ENCODE measurements at regions not wholly inside any gene's neighbourhood (a gene's known extent, or its start where the extent isn't known, plus 50 kb on each side); places are given as distances from the start of the nearest gene placed in this dataset.

DNA sequence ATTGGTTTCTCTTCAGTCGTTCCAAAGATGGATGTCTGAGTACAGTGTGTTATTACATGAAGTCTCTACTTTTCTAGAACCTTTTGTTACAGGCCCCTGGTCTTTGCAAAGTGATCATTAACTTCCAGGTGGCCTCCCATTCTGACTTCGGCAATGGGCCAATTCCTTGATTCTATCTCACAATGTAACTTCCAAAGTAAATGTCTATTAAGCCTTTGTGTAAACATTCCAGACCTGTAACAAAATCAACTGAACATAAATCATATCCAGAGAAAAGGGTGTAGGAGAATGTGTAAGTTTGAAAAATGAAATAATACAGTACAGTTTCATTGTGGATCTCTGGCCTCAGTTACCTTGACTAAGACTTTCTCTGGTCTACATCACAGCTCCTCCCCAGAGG is 187.8 kb upstream of the JAG1 start:
- peak in 1 of 2 donors; percentile 56 for DNase-seq (ENCODE audit: low read depth in 2 of 2)

DNA sequence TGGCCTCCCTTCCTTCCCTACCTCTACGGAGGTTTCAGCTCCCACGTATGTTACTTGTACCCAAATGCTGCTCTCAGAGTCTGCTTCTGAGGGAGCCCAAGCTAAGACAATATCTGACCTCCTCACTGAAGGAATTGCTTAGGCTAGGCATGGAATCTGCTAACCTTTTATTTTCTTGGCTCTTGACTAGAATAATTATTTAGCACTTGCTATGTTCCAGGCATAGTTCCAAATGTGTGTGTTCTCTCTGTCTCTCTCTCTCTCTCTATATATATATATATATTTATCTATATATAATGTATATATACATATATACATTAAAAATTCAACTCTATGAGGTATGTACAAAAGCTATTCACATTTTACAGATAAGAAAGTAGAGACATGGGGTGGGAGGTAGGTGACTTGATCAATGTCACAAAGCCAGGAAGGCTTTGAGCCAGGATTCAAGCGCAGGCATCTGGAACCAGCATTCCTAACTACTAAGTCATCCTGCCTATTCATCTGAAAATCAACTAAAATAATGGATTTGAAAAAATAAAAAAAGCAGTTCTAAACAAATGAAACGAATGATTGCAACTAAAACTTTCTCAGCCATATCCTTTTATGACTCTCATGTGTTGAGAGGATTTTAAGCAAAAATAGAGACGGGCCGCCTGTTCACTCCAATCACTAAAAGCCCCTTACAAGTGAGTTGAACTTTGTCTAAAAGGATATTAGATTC is 189.7 kb upstream of the JAG1 start:
- DNase-seq (ENCODE audit: low read depth in 2 of 2) = peak; percentile 76 to 89

DNA sequence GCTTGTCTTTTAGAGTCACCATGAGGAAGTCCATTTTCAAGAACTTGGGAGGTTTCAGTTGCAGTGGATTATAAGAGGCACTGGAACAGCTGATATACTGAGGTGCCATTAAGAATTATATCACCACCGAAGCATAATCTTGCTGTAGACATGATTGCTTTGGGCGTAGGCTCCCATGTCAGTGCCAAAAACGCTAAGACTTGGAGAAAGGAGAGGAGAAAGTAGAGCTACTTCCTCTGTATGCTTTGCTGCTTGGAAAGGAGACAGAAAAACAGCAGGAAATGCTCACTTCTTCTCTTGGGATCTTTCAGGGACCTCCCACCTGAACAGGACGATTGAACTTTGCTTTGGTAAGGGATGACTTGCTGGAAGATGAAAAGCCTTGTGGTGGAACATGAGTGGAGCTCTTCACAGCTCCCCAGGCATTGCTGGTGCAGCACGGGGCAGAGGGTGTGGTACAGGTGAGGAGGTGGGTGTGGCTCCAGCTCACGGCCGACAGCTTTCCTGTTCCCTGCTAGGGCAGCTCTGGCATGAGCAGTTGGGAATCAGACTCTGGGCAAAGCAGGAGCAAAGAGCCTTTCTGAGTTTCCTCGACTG is 190.4 kb upstream of the JAG1 start:
- DNase-seq (ENCODE audit: low read depth in 2 of 2) = no peak

DNA sequence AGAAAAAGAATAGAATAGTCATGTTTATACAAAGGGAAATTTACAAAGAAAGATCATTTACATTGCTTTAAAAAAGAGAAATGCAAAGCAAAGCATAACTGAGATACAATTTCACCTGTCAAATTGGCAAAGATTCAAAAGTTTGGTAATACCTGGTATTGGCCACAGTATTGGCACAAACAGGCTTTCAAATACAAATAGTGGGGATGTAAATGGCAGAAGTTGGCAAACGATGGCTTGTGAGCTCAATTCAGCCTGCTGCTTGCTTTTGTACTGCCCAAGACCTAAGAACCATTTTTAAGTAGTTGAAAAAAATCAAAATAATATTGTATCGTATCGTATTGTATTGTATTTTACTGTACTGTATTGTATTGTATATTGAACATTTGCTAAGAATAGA is 194.5 kb upstream of the JAG1 start:
- DNase-seq (ENCODE audit: low read depth in 2 of 2) = no peak

DNA sequence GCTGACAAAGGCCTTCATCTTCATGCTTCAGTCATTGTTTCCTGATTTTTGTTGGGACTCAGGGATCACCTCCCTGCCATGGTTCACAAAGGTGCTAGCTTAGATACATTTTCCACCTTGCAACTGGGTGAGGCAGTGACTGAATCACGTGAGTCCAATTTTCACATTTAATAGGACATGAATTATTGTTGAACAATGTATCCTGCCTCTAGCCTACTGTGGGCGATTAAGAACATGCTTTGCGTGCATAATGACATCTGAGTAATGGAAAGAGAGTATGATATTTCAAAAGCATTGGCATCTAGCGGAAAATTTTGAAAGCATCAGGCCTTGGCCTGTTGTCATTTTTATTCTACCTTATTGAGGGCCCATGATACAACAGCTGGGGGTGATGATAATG is 199.2 kb upstream of the JAG1 start:
- DNase-seq (ENCODE audit: low read depth in 2 of 2) = no peak

DNA sequence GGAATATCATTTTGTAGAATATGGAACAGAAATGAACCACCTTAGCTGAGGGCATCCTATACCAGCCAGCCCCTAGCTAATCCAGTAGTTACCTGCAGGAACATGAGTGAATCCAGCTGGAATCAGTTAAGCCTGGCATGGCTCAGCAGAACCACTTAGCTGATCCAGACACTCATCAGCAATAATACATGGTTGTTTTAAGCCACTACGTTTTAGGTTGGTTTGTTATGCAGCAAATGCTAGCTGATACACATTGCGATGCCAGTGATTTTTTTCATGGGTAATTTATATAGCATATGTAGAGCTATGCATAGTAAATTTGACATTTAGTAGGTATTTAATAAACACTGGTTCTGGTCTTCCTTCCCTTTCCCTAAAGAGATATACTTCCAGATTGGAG is 201.9 kb upstream of the JAG1 start:
- no peak for DNase-seq (ENCODE audit: low read depth in 2 of 2)

DNA sequence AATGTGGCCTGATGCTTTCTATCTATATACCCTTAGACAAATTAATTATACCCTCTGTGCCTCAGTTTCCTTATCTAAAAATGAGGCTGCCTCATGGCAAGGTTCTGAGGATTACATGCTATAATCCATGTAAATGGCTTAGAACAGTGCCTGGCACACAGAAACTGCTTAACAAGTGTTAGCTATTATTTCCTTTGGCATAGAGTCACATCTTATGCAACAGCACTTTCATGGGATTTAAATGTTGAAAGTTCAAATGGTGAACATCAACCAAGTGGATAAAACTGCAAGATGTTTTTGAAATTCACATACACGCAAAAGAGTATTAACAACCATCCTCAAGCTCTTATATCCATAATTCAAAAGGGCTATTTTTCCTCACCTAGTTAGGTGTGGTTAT is 202.8 kb upstream of the JAG1 start:
- no peak for DNase-seq (ENCODE audit: low read depth in 2 of 2)

DNA sequence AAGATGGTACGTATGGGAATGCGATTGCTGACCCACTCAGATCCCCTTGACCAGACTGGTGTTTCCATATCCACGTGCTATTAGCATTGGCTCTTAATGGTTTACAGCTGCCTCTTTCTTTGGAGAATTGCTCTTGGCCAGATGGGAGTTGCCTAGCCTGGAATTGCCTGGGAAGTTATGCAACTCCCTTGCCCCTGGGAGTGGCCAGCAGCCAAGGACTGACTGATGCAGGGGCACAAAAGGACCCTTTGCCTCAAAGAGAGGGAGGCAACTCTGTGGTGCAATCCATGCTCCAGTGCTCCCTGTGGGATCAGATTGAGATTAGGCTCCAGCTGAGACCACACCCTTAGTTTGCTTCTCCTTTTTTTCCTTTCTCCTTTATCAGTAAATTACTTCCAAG is 203.5 kb upstream of the JAG1 start:
- DNase-seq (ENCODE audit: low read depth in 2 of 2) = no peak

DNA sequence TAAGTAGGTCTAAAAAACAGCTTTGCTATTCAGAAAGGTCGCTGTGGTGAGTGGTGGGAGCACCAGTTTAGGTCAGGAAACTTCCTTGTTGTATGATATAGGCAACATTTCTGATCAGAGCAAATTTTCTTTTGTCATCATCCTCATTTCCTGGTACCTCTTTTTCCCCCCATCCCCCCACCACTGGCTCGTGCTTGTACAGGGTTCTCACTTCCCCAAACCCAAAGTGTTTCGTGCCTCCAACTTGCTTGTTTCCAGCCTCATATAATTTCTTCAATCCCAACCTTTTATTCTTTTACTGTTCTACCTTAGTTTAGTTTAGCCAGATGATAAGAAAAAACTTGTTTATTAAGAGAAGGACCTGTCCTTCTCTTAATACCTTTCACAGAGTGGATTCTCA is 209.4 kb upstream of the JAG1 start:
- DNase-seq (ENCODE audit: low read depth in 2 of 2) = no peak

DNA sequence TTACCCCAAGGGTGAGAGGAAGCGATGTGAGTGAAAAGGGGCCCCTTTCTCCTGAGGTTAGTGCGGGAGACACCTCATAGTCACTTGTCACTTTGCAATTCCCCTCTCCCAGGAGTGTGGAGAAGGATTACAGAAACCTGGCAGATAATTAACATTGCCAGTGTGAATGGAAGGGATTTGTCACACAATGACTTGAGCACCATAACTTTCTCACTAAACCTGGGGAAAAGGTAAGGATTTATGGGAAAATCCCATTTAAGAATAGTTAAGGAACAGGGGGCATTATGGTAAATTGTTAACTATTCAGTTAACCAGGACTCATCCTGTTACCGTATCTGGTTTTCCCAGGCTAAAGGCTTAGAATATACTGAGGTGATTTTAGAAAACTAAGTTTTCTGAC is 219.5 kb upstream of the JAG1 start:
- no peak for DNase-seq (ENCODE audit: low read depth in 2 of 2)

DNA sequence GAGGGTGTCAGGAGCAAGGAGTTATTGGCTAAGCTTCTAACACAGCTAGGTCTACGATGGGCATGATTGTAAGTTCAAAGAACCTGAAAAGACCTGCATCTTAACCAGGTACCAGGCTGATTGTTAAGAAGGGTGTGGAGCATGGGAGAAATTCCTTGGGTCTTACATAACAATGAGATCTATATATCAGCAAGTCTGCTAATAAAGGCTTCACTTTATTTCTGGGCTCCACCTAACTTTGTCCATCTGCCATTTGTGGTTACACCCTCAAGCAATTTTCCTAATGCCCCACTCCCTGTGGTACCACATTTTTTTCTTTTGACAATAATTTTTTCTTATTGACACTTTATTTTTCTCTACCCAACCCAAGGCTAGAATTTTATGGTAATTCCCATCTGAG is 223.5 kb upstream of the JAG1 start:
- no peak for DNase-seq (ENCODE audit: low read depth in 2 of 2)

DNA sequence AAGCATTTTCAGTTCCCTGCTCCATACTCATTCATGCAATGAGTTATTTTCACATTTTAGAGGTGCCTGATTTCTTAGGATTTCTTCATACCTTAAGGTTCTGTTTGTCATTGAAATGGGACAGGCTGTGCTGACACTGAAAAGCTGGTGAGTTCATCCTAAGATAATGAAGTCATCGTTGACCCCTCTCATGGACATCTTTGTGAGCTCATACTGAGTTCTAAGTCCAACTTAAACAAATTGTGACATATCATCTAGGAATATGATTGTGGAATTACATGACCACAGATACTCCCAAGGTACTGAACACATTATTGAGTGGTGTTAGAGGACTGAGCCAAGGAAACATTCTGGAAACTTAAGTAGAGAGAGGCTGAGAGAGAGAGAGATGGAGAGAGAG is 224.8 kb upstream of the JAG1 start:
- no peak for DNase-seq (ENCODE audit: low read depth in 2 of 2)

DNA sequence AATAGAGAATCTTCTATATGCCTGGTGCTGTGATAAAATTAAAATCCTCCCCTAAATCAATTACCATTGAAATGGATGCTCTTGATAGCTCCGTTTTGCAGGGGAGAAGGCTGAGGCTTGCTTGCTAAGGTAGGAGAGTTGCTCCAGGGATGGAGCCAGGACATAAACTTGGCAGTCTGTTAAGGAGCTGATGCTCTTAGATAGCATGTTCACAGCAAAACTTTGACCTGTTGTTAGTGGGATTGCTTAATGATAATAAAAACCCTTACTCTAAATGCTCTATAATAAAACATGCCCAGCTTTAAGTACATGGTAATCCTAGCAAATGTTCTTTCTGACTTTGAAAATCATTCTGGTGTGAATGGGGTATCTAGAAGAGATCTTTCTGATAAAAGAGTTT is 228.4 kb upstream of the JAG1 start:
- DNase-seq (ENCODE audit: low read depth in 2 of 2) = no peak

DNA sequence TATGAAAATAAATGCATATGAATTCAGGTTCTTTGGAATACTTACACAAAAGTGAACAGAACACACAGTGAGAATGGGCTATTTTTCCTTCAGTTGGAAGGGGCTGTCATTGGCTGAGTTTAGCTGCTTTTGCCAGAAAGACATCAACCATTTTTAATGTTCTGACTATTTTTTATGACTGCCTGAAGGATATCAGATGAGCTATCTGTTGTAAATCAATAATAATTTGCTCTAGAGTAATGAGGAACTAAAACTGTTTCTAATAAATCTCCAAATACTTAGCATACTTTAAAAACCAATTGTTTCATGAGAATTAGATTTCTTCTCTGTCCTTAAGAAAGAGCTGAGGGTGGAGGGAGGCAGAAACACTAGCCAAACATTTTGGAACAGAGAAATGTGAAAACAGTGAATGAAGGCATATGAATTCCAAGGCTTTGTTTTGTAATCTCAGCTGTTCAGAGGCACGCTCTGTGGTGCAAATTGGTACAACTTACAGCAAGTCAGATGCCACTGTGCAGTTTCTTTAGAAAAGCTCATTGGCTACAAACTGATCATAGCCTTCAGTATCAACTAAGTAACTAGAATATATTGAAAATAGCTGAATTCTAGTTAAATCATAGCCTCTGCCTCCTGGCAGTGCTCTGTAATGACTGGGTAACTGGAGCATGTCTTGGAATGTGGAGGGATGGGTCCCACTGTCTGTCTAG is 228.9 kb upstream of the JAG1 start:
- DNase-seq (ENCODE audit: low read depth in 2 of 2) = no peak

DNA sequence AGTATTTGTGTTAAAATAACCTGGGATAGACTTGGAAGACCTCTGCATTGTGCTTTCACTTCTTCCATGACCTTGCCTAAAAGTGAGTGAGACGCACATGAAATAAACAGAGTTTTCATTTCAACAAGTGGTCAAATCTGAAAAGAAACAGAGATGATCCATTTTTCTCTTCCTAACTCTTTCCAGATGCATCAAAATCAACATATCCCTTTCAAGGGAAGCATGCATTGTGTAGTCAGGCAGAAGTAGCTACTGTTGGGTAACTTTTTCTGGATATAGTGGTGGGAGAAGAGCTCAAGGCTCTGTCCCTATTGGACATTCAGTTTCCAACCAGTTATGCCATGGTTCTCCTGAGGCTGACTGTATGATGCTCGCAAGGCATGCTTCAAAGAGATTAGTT is 233.0 kb upstream of the JAG1 start:
- DNase-seq (ENCODE audit: low read depth in 2 of 2) = no peak

DNA sequence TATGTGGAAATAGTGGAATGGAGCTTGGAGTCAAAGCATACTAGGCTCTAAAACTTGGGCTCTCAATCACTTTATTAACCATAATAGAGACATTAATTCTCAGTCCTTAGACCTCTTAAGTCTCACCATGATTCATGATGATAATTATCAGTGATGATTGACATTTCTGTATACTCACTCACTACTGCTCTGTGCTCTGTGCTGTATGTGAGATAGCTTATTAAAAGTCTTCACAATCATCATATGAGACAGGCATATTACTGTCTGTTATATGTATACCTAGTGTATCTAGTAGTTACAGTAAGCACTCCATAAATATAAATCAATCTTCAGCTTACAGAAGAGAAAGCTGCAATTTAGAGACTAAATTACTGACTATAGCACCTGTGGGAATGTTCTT is 236.0 kb upstream of the JAG1 start:
- peak in 1 of 2 donors; percentile 14 for DNase-seq (ENCODE audit: low read depth in 2 of 2)

DNA sequence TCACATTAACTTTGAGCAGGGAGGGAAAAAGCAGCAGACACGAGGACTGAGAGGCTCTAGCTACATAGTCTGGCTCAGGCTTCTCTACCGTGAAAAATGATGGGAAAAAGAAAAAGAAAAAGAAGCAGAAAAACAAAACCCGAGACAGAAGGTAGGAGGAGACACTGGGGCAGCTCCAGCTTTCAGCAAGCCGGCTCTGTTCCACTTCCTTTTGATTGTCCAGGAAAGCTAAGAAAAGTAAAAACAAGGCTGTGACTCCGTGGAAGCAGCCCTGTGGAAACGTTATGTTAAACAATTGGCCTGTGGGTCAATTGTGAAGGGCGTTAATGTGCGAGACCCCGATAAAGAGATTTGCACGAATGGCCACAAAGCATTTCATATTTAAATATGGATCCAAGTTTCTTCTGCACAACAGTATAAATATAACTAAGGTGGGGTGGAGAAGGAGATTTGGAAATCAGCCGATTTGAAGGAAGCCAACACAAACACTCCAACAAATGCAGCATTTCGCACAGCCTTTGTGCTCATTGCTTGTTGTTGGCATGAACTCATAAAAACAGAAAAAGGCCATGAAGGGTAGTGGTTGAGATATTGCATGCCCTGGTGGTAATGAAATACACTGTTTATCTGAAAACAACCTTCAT is 236.9 kb upstream of the JAG1 start:
- DNase-seq (ENCODE audit: low read depth in 2 of 2) = peak; percentile 15 to 42

DNA sequence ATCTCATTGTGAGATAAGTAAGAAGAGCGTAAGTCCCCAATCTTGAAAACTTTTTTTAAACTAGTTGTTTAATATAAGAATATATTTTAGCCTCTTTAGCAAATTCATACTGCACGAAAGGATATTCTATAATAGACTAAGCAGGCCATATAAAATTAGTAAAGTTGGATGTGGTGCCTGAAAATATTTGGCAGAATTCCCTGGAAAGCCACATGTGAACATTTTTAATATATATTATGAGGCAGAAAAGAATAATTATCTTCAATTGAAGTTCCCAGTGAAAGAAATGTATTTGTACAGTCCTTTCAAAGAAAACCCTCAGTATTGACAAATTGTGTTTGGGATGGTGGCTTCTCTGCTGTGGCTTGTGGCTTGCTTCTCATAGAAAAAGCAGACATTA is 237.5 kb upstream of the JAG1 start:
- peak in 1 of 2 donors; percentile 10 for DNase-seq (ENCODE audit: low read depth in 2 of 2)

DNA sequence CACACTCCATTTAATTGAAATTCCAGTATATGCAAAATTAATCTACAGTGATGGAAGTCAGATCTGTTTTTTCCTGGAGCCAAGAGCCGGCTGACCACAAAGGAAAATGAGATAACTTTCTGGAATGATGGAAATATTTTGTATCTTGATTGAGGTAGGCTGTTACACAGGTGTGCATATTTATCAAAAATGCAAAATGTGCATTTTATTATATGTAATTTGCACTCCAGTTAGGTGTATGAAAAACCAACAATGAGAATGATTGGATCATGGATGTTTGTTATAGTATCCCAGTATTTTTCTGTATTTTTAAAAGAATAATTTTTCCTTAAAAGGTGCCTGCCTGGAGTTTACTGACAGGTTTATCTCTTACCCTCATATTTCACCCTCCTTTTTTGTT is 242.0 kb upstream of the JAG1 start:
- no peak for DNase-seq (ENCODE audit: low read depth in 2 of 2)

DNA sequence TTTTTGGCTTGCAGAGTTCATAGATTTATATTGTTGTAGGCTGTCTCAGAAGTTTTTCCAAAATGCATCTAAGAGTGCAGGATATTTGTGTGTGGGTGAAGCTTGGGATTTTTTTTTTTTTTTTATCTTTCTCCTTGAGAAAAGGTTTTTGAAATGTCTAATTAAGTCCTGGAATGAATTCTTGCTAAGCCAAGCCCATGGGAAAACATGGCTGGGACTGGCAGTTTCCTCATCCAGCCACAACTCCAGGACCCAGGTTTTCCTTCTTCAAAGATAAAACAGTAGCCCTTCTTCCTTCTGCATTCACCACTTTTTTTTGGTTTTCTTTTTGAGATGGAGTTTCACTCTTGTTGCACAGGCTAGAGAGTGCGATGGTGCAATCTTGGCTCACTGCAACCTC is 242.5 kb upstream of the JAG1 start:
- DNase-seq (ENCODE audit: low read depth in 2 of 2) = no peak

DNA sequence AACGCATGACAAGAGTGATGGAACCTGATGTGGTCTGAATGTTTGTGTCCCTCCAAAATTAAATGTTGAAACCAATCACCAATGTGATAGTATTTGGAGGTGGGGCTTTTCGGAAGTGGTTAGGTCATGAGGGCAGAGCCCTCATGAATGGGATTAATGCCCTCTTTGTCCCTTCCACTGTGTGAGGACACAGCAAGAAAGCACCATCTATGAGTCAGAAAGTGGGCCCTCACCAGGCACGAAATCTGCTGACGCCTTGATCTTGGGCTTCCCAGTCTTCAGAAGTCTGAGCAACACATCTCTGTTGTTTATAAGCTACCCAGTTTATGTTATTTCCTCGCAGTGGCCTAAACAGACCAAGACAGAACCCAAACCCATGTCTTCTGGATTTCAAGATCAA is 244.0 kb upstream of the JAG1 start:
- no peak for DNase-seq (ENCODE audit: low read depth in 2 of 2)

DNA sequence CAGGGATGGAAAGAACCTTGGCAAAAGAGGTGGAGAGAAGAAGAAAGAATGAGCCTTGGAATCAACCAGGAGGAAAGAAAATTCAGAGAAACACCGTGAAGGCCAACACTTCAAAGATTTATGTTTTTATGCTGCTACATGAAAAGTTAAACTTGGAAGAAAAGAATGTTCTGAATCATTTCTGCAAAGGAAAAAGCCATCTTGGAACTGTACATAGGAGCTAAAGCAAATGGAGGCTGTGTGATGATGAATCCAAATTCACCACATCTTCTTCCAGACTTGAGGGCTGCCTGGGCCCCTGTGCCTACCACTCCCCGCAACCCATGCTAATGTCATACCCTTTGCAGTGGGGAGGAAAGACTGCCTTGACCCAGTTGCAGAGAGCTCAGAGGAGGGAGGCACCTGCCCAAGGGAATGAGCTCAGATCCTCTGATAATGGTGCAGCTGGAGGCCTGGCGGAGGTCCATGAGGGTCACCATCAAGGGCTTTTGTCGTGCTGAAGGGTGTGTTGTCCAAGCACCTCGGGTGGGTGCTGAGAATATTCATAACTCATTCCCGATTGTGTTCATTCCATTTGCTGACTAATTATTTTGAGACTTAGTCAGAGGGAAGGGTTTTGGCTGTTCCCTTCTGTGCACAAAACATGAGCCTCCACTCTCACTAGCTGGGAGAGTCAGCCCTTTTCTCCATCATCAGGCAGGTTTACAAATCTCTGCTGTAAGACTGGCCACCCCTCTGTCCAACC is 245.8 kb upstream of the JAG1 start:
- DNase-seq (ENCODE audit: low read depth in 2 of 2) = peak in 1 of 2 donors; percentile 34

Measured in lung microvascular endothelial cell (primary cell).